ENCODE measurements at regions not wholly inside any gene's neighbourhood (a gene's known extent, or its start where the extent isn't known, plus 50 kb on each side); places are given as distances from the start of the nearest gene placed in this dataset.

- no peak overlapping the region for H3K56ac ChIP-seq (replicated peaks; ENCODE audit: insufficient read length, low read depth, low read length)
- H3K27ac ChIP-seq (ENCODE audit: low read depth, low read length) = no peak overlapping the region
- DNase-seq (ENCODE audit: low read depth in 1 of 2, low spot score in 2 of 2) (no peak), FAIRE-seq (no peak)
- TF ChIP-seq JUND (IDR thresholded peaks at IDR 0.05; ENCODE audit: low read length) (no peak), ASH2L (IDR thresholded peaks at IDR 0.05; ENCODE audit: low read length) (no peak), YY1 (IDR thresholded peaks at IDR 0.05; ENCODE audit: low read depth, low read length) (no peak), NANOG (IDR thresholded peaks at IDR 0.05; ENCODE audit: insufficient read depth, low read depth, low read length, poor library complexity, severe bottlenecking) (no peak)
- no peaks in the 10 kb centered on the region for H3K79me2 ChIP-seq (ENCODE audit: control insufficient read depth in 1 of 2, insufficient read depth in 2 of 2, low read length in 2 of 2)
- no peak overlapping the region for H2AK5ac ChIP-seq (ENCODE audit: low read depth, low read length)
- no peaks in the 10 kb centered on the region for H4K20me1 ChIP-seq (replicated peaks in 1 of 2; ENCODE audit: control insufficient read depth in 1 of 2, insufficient read depth in 2 of 2, low read length in 2 of 2)
- no peak overlapping the region for H3K14ac ChIP-seq (ENCODE audit: insufficient read length)
- CTCF ChIA-PET (ENCODE audit: partially characterized antibody) = interaction anchor here (0.9 kb wide), 1 partner anchor 226 kb away, joined by 3 read pairs; no protein-coding TSS in a partner anchor
- H3K4me2 ChIP-seq (ENCODE audit: insufficient read depth in 1 of 2, low read depth in 2 of 2, low read length in 2 of 2) = no peak overlapping the region
- H3K4me3 ChIP-seq (ENCODE audit: extremely low read depth in 1 of 4, insufficient read depth in 2 of 4, low read depth in 3 of 4, low read length in 4 of 4) = no peak overlapping the region
- no peaks in the 10 kb centered on the region for H3K79me1 ChIP-seq (ENCODE audit: low read depth, low read length)
- no peaks in the 10 kb centered on the region for H3K4me1 ChIP-seq (replicated peaks in 1 of 4; ENCODE audit: control insufficient read depth in 3 of 4, insufficient read depth in 4 of 4, low read length in 3 of 4)
- H2BK120ac ChIP-seq (replicated peaks; ENCODE audit: low read depth, low read length) = no peak overlapping the region
- no peak overlapping the region for H2BK20ac ChIP-seq (ENCODE audit: low read length)
- H3K23me2 ChIP-seq (ENCODE audit: low read depth, low read length) = no peaks in the 10 kb centered on the region
- H2BK12ac ChIP-seq (ENCODE audit: low read depth, low read length) = no peak overlapping the region
- H2BK15ac ChIP-seq (ENCODE audit: low read length) = no peak overlapping the region
- H3K27me3 ChIP-seq (replicated peaks in 1 of 4; ENCODE audit: control insufficient read depth in 3 of 4, extremely low read depth in 1 of 4, insufficient read depth in 3 of 4, low read length in 3 of 4) = no peaks in the 10 kb centered on the region; a peak in 1 of 7 replicates
- POLR2A ChIA-PET (ENCODE audit: partially characterized antibody) = no interaction called here
- no peak overlapping the region for H4K8ac ChIP-seq (ENCODE audit: extremely low read depth, insufficient read depth, low read length)
- no peak overlapping the region for H3K23ac ChIP-seq (ENCODE audit: insufficient read length)
- H3K4ac ChIP-seq (replicated peaks; ENCODE audit: insufficient read length, low read depth, low read length) = no peak overlapping the region
- H3K36me3 ChIP-seq (ENCODE audit: control insufficient read depth in 2 of 4, insufficient read depth in 4 of 4, low read length in 3 of 4) = no peaks in the 10 kb centered on the region
- no peak overlapping the region for H4K5ac ChIP-seq (ENCODE audit: insufficient read length, low read depth, low read length)
- H4K91ac ChIP-seq (replicated peaks; ENCODE audit: insufficient read length, low read length) = no peak overlapping the region
- 93% methylated on average over 4 of the region's 4 CpGs; no CpG with 5 or more reads in 1 of the 2 experiments for WGBS, 2 experiments (ENCODE audit: extremely low coverage in 1 of 2, insufficient coverage in 1 of 2, insufficient read length in 1 of 2, insufficient replicate concordance in 2 of 2, low coverage in 1 of 2, low lambda C conversion rate in 2 of 2, missing lambda C conversion rate in 1 of 2)
- H3K9ac ChIP-seq (replicated peaks in 1 of 4; ENCODE audit: extremely low read depth in 1 of 4, low read depth in 3 of 4, low read length in 3 of 4) = no peak overlapping the region
- no peak overlapping the region for H2BK5ac ChIP-seq (ENCODE audit: low read depth, low read length)
- H3K9me3 ChIP-seq (ENCODE audit: insufficient read depth in 2 of 2, low read depth in 1 of 2, low read length in 1 of 2) = no peaks in the 10 kb centered on the region
- no peak overlapping the region for H2AFZ ChIP-seq (ENCODE audit: low read length)
- no peak overlapping the region for H3K18ac ChIP-seq (ENCODE audit: extremely low read depth, low read length)
Measured at GRCh38 chr1:56215771-56216170, 363.6 kb downstream of the PLPP3 start.
